ENCODE measurements at regions not wholly inside any gene's neighbourhood (a gene's known extent, or its start where the extent isn't known, plus 50 kb on each side); places are given as distances from the start of the nearest gene placed in this dataset.

GRCh38 chr21:18894387-18894786 lies 490.8 kb upstream of the TMPRSS15 start:
- no peak overlapping the region for H3K9ac ChIP-seq
- H3K4me3 ChIP-seq = no peak overlapping the region
- in situ Hi-C loops (cut with MboI) = no loop called here
- WGBS, 2 experiments (ENCODE audit: low coverage in 1 of 2, low lambda C conversion rate in 2 of 2, missing lambda C conversion rate in 2 of 2) = 3 to 6% methylated on average over 1 of the region's 1 CpG
- no peaks in the 10 kb centered on the region for H3K79me2 ChIP-seq (ENCODE audit: insufficient read depth)
- H3K27me3 ChIP-seq (replicated peaks; ENCODE audit: insufficient read depth) = no peaks in the 10 kb centered on the region
- no peaks in the 10 kb centered on the region for H3K9me2 ChIP-seq (ENCODE audit: insufficient read depth)
- no peaks in the 10 kb centered on the region for H3K4me1 ChIP-seq (ENCODE audit: insufficient read depth)
- H3K36me3 ChIP-seq (ENCODE audit: low read depth) = no peaks in the 10 kb centered on the region
- H3K4me2 ChIP-seq (ENCODE audit: unreplicated experiment) = no peak overlapping the region
- H3K9me3 ChIP-seq (ENCODE audit: low read depth) = peaks cover 6% of the 10 kb centered on the region
- H3F3A ChIP-seq (ENCODE audit: insufficient read depth) = no peaks in the 10 kb centered on the region
- no peak for DNase-seq
- no peak overlapping the region for H2AFZ ChIP-seq
- no peaks in the 10 kb centered on the region for H4K20me1 ChIP-seq (ENCODE audit: insufficient read depth)
- TF ChIP-seq EZH2phosphoT487 (IDR thresholded peaks at IDR 0.05; ENCODE audit: insufficient read depth, low read depth) (no peak), EZH2 (IDR thresholded peaks at IDR 0.05; ENCODE audit: insufficient read depth, poor library complexity, severe bottlenecking) (no peak)
- H3K27ac ChIP-seq = no peak overlapping the region

- no peak overlapping the region for H3K9ac ChIP-seq
These were observed 495.7 kb upstream of the TMPRSS15 start for GRCh38 chr21:18899261-18899660.

GRCh38 chr21:18902660-18903059 lies 499.1 kb upstream of the TMPRSS15 start:
- H3K9ac ChIP-seq = no peak overlapping the region
- in situ Hi-C loops (cut with MboI) = no loop called here
- WGBS, 2 experiments (ENCODE audit: low coverage in 1 of 2, low lambda C conversion rate in 2 of 2, missing lambda C conversion rate in 2 of 2) = 38 to 40% methylated on average over 3 of the region's 3 CpGs

More at GRCh38 chr21:18899261-18899660, 495.7 kb upstream of the TMPRSS15 start:
- no peaks in the 10 kb centered on the region for H3K36me3 ChIP-seq (ENCODE audit: low read depth)
- H4K20me1 ChIP-seq (ENCODE audit: insufficient read depth) = no peaks in the 10 kb centered on the region
- H3F3A ChIP-seq (ENCODE audit: insufficient read depth) = no peaks in the 10 kb centered on the region
- no peak for DNase-seq
- H3K27ac ChIP-seq = no peak overlapping the region
- H3K4me3 ChIP-seq = no peak overlapping the region
- no peaks in the 10 kb centered on the region for H3K27me3 ChIP-seq (replicated peaks; ENCODE audit: insufficient read depth)
- in situ Hi-C loops (cut with MboI) = no loop called here
- H2AFZ ChIP-seq = no peak overlapping the region
- H3K9me2 ChIP-seq (ENCODE audit: insufficient read depth) = no peaks in the 10 kb centered on the region
- TF ChIP-seq EZH2phosphoT487 (IDR thresholded peaks at IDR 0.05; ENCODE audit: insufficient read depth, low read depth) (no peak), EZH2 (IDR thresholded peaks at IDR 0.05; ENCODE audit: insufficient read depth, poor library complexity, severe bottlenecking) (no peak)
- H3K9me3 ChIP-seq (ENCODE audit: low read depth) = peaks cover 5% of the 10 kb centered on the region
- H3K4me2 ChIP-seq (ENCODE audit: unreplicated experiment) = no peak overlapping the region
- no peaks in the 10 kb centered on the region for H3K79me2 ChIP-seq (ENCODE audit: insufficient read depth)
- no peaks in the 10 kb centered on the region for H3K4me1 ChIP-seq (ENCODE audit: insufficient read depth)

GRCh38 chr21:18907076-18907475 lies 503.5 kb upstream of the TMPRSS15 start:
- in situ Hi-C loops (cut with MboI) = no loop called here
- Histone ChIP-seq H3K27ac (no peak overlapping the region), H2AFZ (no peak overlapping the region), H3K27me3 (replicated peaks; ENCODE audit: insufficient read depth) (no peaks in the 10 kb centered on the region), H3K9me3 (ENCODE audit: low read depth) (no peaks in the 10 kb centered on the region), H3F3A (ENCODE audit: insufficient read depth) (no peaks in the 10 kb centered on the region), H3K79me2 (ENCODE audit: insufficient read depth) (no peaks in the 10 kb centered on the region), H3K4me3 (no peak overlapping the region), H3K9ac (no peak overlapping the region), H4K20me1 (ENCODE audit: insufficient read depth) (no peaks in the 10 kb centered on the region), H3K9me2 (ENCODE audit: insufficient read depth) (no peaks in the 10 kb centered on the region), H3K36me3 (ENCODE audit: low read depth) (no peaks in the 10 kb centered on the region), H3K4me2 (ENCODE audit: unreplicated experiment) (no peak overlapping the region), H3K4me1 (ENCODE audit: insufficient read depth) (no peaks in the 10 kb centered on the region)
- no peak for TF ChIP-seq EZH2 (IDR thresholded peaks at IDR 0.05; ENCODE audit: insufficient read depth, poor library complexity, severe bottlenecking)
- no peak for TF ChIP-seq EZH2phosphoT487 (IDR thresholded peaks at IDR 0.05; ENCODE audit: insufficient read depth, low read depth)
- WGBS, 2 experiments (ENCODE audit: low coverage in 1 of 2, low lambda C conversion rate in 2 of 2, missing lambda C conversion rate in 2 of 2) = 7% methylated on average over 2 of the region's 2 CpGs
- no peak for DNase-seq

More at GRCh38 chr21:18902660-18903059, 499.1 kb upstream of the TMPRSS15 start:
- no peaks in the 10 kb centered on the region for H3K9me2 ChIP-seq (ENCODE audit: insufficient read depth)
- H3K27me3 ChIP-seq (replicated peaks; ENCODE audit: insufficient read depth) = no peaks in the 10 kb centered on the region
- H4K20me1 ChIP-seq (ENCODE audit: insufficient read depth) = no peaks in the 10 kb centered on the region
- H3K9me3 ChIP-seq (ENCODE audit: low read depth) = peaks cover 5% of the 10 kb centered on the region
- no peaks in the 10 kb centered on the region for H3K4me1 ChIP-seq (ENCODE audit: insufficient read depth)
- no peak overlapping the region for H3K4me3 ChIP-seq
- no peak overlapping the region for H2AFZ ChIP-seq
- no peaks in the 10 kb centered on the region for H3K79me2 ChIP-seq (ENCODE audit: insufficient read depth)
- no peak for DNase-seq
- H3K27ac ChIP-seq = no peak overlapping the region
- H3K36me3 ChIP-seq (ENCODE audit: low read depth) = no peaks in the 10 kb centered on the region
- no peaks in the 10 kb centered on the region for H3F3A ChIP-seq (ENCODE audit: insufficient read depth)
- TF ChIP-seq EZH2phosphoT487 (IDR thresholded peaks at IDR 0.05; ENCODE audit: insufficient read depth, low read depth) (no peak), EZH2 (IDR thresholded peaks at IDR 0.05; ENCODE audit: insufficient read depth, poor library complexity, severe bottlenecking) (no peak)
- H3K4me2 ChIP-seq (ENCODE audit: unreplicated experiment) = no peak overlapping the region

GRCh38 chr21:18908641-18909040 lies 505.1 kb upstream of the TMPRSS15 start:
- Histone ChIP-seq H3K4me2 (ENCODE audit: unreplicated experiment) (no peak overlapping the region), H3K9ac (no peak overlapping the region), H3K27me3 (replicated peaks; ENCODE audit: insufficient read depth) (no peaks in the 10 kb centered on the region), H3K9me3 (ENCODE audit: low read depth) (no peaks in the 10 kb centered on the region), H2AFZ (no peak overlapping the region), H4K20me1 (ENCODE audit: insufficient read depth) (no peaks in the 10 kb centered on the region), H3K4me3 (no peak overlapping the region), H3K79me2 (ENCODE audit: insufficient read depth) (no peaks in the 10 kb centered on the region), H3K4me1 (ENCODE audit: insufficient read depth) (no peaks in the 10 kb centered on the region), H3K27ac (no peak overlapping the region), H3K36me3 (ENCODE audit: low read depth) (no peaks in the 10 kb centered on the region), H3K9me2 (ENCODE audit: insufficient read depth) (no peaks in the 10 kb centered on the region), H3F3A (ENCODE audit: insufficient read depth) (no peaks in the 10 kb centered on the region)
- DNase-seq = no peak
- no peak for TF ChIP-seq EZH2 (IDR thresholded peaks at IDR 0.05; ENCODE audit: insufficient read depth, poor library complexity, severe bottlenecking)
- no peak for TF ChIP-seq EZH2phosphoT487 (IDR thresholded peaks at IDR 0.05; ENCODE audit: insufficient read depth, low read depth)
- 21 to 26% methylated on average over 4 of the region's 4 CpGs for WGBS, 2 experiments (ENCODE audit: low coverage in 1 of 2, low lambda C conversion rate in 2 of 2, missing lambda C conversion rate in 2 of 2)
- in situ Hi-C loops (cut with MboI) = no loop called here
